Keratinocyte (primary cell): ENCODE measurements at regions not wholly inside any gene's neighbourhood (a gene's known extent, or its start where the extent isn't known, plus 50 kb on each side); places are given as distances from the start of the nearest gene placed in this dataset.

ENCODE experiments used
- DNase-seq: peaks from one replicate; pipeline ENCODE4 v3.0.0-alpha.2; 2011; ENCODE audit warnings: low read depth, missing footprints, low spot score
- FAIRE-seq: peaks from 2 replicates; lab custom pipeline; 2011; peaks lifted over from hg19 to GRCh38; lab: Jason Lieb, UNC
- H2AFZ ChIP-seq: 2 replicates; pipeline ENCODE4 v1.6.0; 2012; ENCODE audit warnings: low read length, control low read depth, inconsistent platforms; ENCODE audit not compliant: control insufficient read depth
- H3K27ac ChIP-seq: 2 replicates; pipeline ENCODE4 v1.5.1; 2011; ENCODE audit warnings: low read length; ENCODE audit not compliant: control insufficient read depth, insufficient read depth
- H3K27me3 ChIP-seq: 3 replicates; pipeline ENCODE4 v1.6.0; 2011; ENCODE audit warnings: low read length; ENCODE audit not compliant: control insufficient read depth, insufficient read depth; ENCODE audit errors: extremely low read depth
- H3K36me3 ChIP-seq, 2 experiments: 2 replicates in 1 of 2; 3 replicates in 1 of 2; pipeline ENCODE4 v1.5.1; 2011; ENCODE audit warnings: low read length in 2 of 2, mild to moderate bottlenecking in 1 of 2; ENCODE audit not compliant: control insufficient read depth in 2 of 2, insufficient read depth in 2 of 2; ENCODE audit errors: extremely low read depth in 1 of 2
- H3K4me1 ChIP-seq: 3 replicates; pipeline ENCODE4 v1.5.1; 2011; ENCODE audit warnings: low read length; ENCODE audit not compliant: control insufficient read depth, insufficient read depth; ENCODE audit errors: extremely low read depth
- H3K4me2 ChIP-seq: 3 replicates; pipeline ENCODE4 v1.6.0; 2011; ENCODE audit warnings: low read depth, low read length; ENCODE audit not compliant: control insufficient read depth, insufficient read depth; ENCODE audit errors: extremely low read depth
- H3K4me3 ChIP-seq, 3 experiments: fragments of 200-600 bp in 1 of 3; sonication (generic) in 1 of 3; 2 replicates in 2 of 3; 3 replicates in 1 of 3; pipeline ENCODE4 v1.5.1; 2011 to 2016; ENCODE audit warnings: low read length in 3 of 3, mild to moderate bottlenecking in 3 of 3, control low read depth in 2 of 3, inconsistent platforms in 1 of 3, low read depth in 1 of 3, mixed read lengths in 1 of 3, mixed run types in 1 of 3, moderate library complexity in 1 of 3; ENCODE audit not compliant: control insufficient read depth in 2 of 3, insufficient read depth in 2 of 3; ENCODE audit errors: extremely low read depth in 1 of 3
- H3K79me2 ChIP-seq: 2 replicates; pipeline ENCODE4 v1.6.0; 2012; ENCODE audit warnings: low read length; ENCODE audit not compliant: control insufficient read depth, insufficient read depth
- H3K9ac ChIP-seq: 3 replicates; pipeline ENCODE4 v1.6.0; 2011; ENCODE audit warnings: low read length; ENCODE audit not compliant: control insufficient read depth, insufficient read depth; ENCODE audit errors: extremely low read depth
- H3K9me1 ChIP-seq: 3 replicates; pipeline ENCODE4 v1.6.0; 2011; ENCODE audit warnings: low read length; ENCODE audit not compliant: control insufficient read depth, insufficient read depth; ENCODE audit errors: extremely low read depth
- H3K9me3 ChIP-seq: 2 replicates; pipeline ENCODE4 v1.5.1; 2012; ENCODE audit warnings: low read depth, low read length; ENCODE audit not compliant: control insufficient read depth
- H4K20me1 ChIP-seq: 3 replicates; pipeline ENCODE4 v1.6.0; 2011; ENCODE audit warnings: low read length; ENCODE audit not compliant: control insufficient read depth, insufficient read depth; ENCODE audit errors: extremely low read depth
- EZH2 ChIP-seq: IDR thresholded peaks from one replicate; pipeline ENCODE4 v1.6.1; 2012; ENCODE audit warnings: inconsistent platforms, mild to moderate bottlenecking, low read length, moderate library complexity
- dilution Hi-C: fragments of 300-500 bp; cut with MboI; formaldehyde crosslinking; loops from one replicate; pipeline ENCODE4 v1.7.0; 2020; ENCODE audit warnings: low sequenced_read_pairs; ENCODE audit not compliant: extremely low pct_ligation_motif_present
- TF ChIP-seq, protein P1 (sequence below), 3 experiments: IDR thresholded peaks in 1 of 3; conservative IDR thresholded peaks in 1 of 3; optimal IDR thresholded peaks in 1 of 3; 2 replicates in 2 of 3; 3 replicates in 1 of 3; pipeline versions ENCODE3 to v1.5.1; 2011; ENCODE audit warnings: low read length in 3 of 3, mild to moderate bottlenecking in 3 of 3, moderate library complexity in 2 of 3, control low read depth in 1 of 3, inconsistent platforms in 1 of 3; ENCODE audit not compliant: insufficient read depth in 2 of 3; ENCODE audit errors: extremely low read depth in 1 of 3

DNA sequence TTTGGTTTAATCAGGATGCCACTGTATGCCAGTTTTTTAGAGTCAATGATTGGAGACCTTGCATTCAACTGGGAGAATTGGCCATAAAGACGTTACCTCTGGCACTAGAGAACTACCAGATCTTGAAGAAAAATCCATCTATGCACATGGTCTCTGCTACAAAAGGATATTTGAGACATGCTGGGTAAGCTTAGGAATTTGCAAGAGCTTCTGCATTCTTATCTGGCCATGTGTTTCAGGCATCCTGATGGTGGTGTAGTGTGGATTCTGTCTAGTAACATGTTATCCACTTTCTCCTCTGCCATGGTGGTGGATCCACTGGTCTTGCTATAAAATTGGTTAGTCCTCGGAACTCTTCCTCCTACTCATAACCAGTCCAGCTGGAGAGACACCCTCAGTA, 185.3 kb upstream of the WDFY3 start:
- DNase-seq, result no peak
- no peak overlapping the region for H3K27ac ChIP-seq
- dilution Hi-C loops, result loop anchor here (25.0 kb wide), 1 partner anchor 211 kb away; no protein-coding TSS in a partner anchor
- no peaks in the 10 kb centered on the region for H3K9me3 ChIP-seq
- no peak overlapping the region for H3K9ac ChIP-seq
- H2AFZ ChIP-seq, result no peak overlapping the region
- H3K36me3 ChIP-seq, result no peaks in the 10 kb centered on the region
- H3K4me1 ChIP-seq, result peaks cover 4% of the 10 kb centered on the region
- no peak overlapping the region for H3K4me2 ChIP-seq
- no peaks in the 10 kb centered on the region for H3K79me2 ChIP-seq
- H3K4me3 ChIP-seq, result no peak overlapping the region
- H3K27me3 ChIP-seq, result no peaks in the 10 kb centered on the region
- FAIRE-seq, result no peak
- H4K20me1 ChIP-seq, result no peaks in the 10 kb centered on the region
- TF ChIP-seq, protein P1, sequence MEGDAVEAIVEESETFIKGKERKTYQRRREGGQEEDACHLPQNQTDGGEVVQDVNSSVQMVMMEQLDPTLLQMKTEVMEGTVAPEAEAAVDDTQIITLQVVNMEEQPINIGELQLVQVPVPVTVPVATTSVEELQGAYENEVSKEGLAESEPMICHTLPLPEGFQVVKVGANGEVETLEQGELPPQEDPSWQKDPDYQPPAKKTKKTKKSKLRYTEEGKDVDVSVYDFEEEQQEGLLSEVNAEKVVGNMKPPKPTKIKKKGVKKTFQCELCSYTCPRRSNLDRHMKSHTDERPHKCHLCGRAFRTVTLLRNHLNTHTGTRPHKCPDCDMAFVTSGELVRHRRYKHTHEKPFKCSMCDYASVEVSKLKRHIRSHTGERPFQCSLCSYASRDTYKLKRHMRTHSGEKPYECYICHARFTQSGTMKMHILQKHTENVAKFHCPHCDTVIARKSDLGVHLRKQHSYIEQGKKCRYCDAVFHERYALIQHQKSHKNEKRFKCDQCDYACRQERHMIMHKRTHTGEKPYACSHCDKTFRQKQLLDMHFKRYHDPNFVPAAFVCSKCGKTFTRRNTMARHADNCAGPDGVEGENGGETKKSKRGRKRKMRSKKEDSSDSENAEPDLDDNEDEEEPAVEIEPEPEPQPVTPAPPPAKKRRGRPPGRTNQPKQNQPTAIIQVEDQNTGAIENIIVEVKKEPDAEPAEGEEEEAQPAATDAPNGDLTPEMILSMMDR (optimal IDR thresholded peaks at IDR 0.05 in 1 of 3, IDR thresholded peaks at IDR 0.05 in 1 of 3, conservative IDR thresholded peaks at IDR 0.05 in 1 of 3; ENCODE audit: extremely low read depth in 1 of 3, insufficient read depth in 2 of 3, low read length in 3 of 3), result no peak
- no peak for TF ChIP-seq EZH2
- no peaks in the 10 kb centered on the region for H3K9me1 ChIP-seq

DNA sequence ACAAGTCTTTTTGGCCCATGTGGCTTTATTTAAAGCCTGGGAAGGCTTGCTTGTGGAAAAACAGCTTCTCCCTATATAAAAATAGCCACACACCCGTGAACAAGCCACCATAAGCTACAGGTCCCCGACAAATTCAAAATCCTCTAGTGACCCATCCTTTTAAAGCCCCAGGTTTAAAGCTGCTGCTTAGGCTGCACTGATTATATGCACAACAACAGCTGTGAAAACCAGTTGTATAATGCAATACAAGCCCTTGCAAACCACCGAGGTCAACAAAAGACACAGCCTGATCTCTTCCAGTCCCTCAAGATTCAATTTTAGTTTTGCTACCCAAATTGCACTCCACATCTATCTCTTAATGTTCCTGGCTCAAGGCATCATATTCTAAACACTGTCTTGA, 186.0 kb upstream of the WDFY3 start:
- no peak for TF ChIP-seq EZH2
- TF ChIP-seq, protein P1 (optimal IDR thresholded peaks at IDR 0.05 in 1 of 3, IDR thresholded peaks at IDR 0.05 in 1 of 3, conservative IDR thresholded peaks at IDR 0.05 in 1 of 3; ENCODE audit: extremely low read depth in 1 of 3, insufficient read depth in 2 of 3, low read length in 3 of 3), result no peak
- FAIRE-seq, result no peak
- Histone ChIP-seq H3K27me3 (no peaks in the 10 kb centered on the region), H3K4me1 (peaks cover 4% of the 10 kb centered on the region), H3K79me2 (no peaks in the 10 kb centered on the region), H3K27ac (no peak overlapping the region), H3K9ac (no peak overlapping the region), H3K9me3 (no peaks in the 10 kb centered on the region), H2AFZ (no peak overlapping the region), H3K4me3 (no peak overlapping the region), H4K20me1 (no peaks in the 10 kb centered on the region), H3K9me1 (no peaks in the 10 kb centered on the region), H3K36me3 (no peaks in the 10 kb centered on the region), H3K4me2 (no peak overlapping the region)
- dilution Hi-C loops, result loop anchor here (25.0 kb wide), 1 partner anchor 210 kb away; no protein-coding TSS in a partner anchor
- no peak for DNase-seq
